SK-N-SH (cell line): ENCODE measurements at regions not wholly inside any gene's neighbourhood (a gene's known extent, or its start where the extent isn't known, plus 50 kb on each side); places are given as distances from the start of the nearest gene placed in this dataset.

ENCODE experiments used
- CTCF ChIA-PET: fragments of 300-600, 350-600 bp; formaldehyde crosslinking; extraction: SDS; loops from one replicate; lab custom pipeline; 2021; lab: Yijun Ruan, JAX
- POLR2A ChIA-PET: fragments of 350-600 bp; sonication (Branson Sonifier 250); formaldehyde crosslinking; extraction: SDS; loops from one replicate; lab custom pipeline; 2020; ENCODE audit warnings: antibody characterized with exemption, inconsistent platforms; lab: Yijun Ruan, JAX
- DNase-seq: peaks from one replicate; pipeline ENCODE4 v3.0.0; 2012
- H2AFZ ChIP-seq: fragments of 200-600 bp; sonication (generic); 2 replicates; pipeline ENCODE4 v1.8.1; 2016; ENCODE audit warnings: antibody characterized with exemption, mild to moderate bottlenecking, low read depth
- H3F3A ChIP-seq: fragments of 200-600 bp; sonication (generic); replicated peaks from 2 replicates; pipeline ENCODE3; 2016; ENCODE audit warnings: antibody characterized with exemption, mild to moderate bottlenecking; ENCODE audit not compliant: insufficient read depth
- H3K27ac ChIP-seq, 2 experiments: fragments of 200-500 bp in 1 of 2; fragments of 200-600 bp in 1 of 2; sonication (Bioruptor generic) in 1 of 2; sonication (generic), shearing (Covaris generic) in 1 of 2; 2 replicates each; pipeline versions ENCODE4 v1.5.1 to v1.6.1; 2014 to 2016; ENCODE audit warnings: low read depth in 2 of 2, inconsistent platforms in 1 of 2, low read length in 1 of 2, mild to moderate bottlenecking in 1 of 2, mixed read lengths in 1 of 2
- H3K27me3 ChIP-seq: fragments of 200-600 bp; sonication (generic), shearing (Covaris generic); 2 replicates; pipeline ENCODE4 v1.6.1; 2016; ENCODE audit warnings: mixed run types; ENCODE audit not compliant: insufficient read depth
- H3K36me3 ChIP-seq, 2 experiments: fragments of 200-500 bp in 1 of 2; fragments of 200-600 bp in 1 of 2; sonication (Bioruptor generic) in 1 of 2; sonication (generic) in 1 of 2; replicated peaks in 1 of 2; 2 replicates each; pipeline versions ENCODE3 to v1.5.1; 2014 to 2016; ENCODE audit warnings: low read length in 1 of 2, mild to moderate bottlenecking in 1 of 2; ENCODE audit not compliant: insufficient read depth in 2 of 2, control insufficient read depth in 1 of 2
- H3K4me1 ChIP-seq, 2 experiments: fragments of 200-500 bp in 1 of 2; fragments of 200-600 bp in 1 of 2; sonication (Bioruptor generic) in 1 of 2; sonication (generic), shearing (Covaris generic) in 1 of 2; 2 replicates each; pipeline versions ENCODE4 v1.5.1 to v1.6.1; 2014 to 2016; ENCODE audit warnings: low read depth in 1 of 2, low read length in 1 of 2, mixed run types in 1 of 2; ENCODE audit not compliant: insufficient read depth in 2 of 2, control insufficient read depth in 1 of 2
- H3K4me2 ChIP-seq: fragments of 200-600 bp; sonication (generic), shearing (Covaris generic); 2 replicates; pipeline ENCODE4 v1.6.1; 2017; ENCODE audit warnings: mixed run types
- H3K4me3 ChIP-seq, 2 experiments: fragments of 200-500 bp in 1 of 2; fragments of 200-600 bp in 1 of 2; sonication (Bioruptor generic) in 1 of 2; sonication (generic), shearing (Covaris generic) in 1 of 2; 2 replicates each; pipeline versions ENCODE4 v1.5.1 to v1.8.1; 2014 to 2016; ENCODE audit warnings: low read depth in 2 of 2, inconsistent platforms in 1 of 2, low read length in 1 of 2, mild to moderate bottlenecking in 1 of 2, mixed read lengths in 1 of 2, moderate library complexity in 1 of 2
- H3K79me2 ChIP-seq: fragments of 200-600 bp; sonication (generic); 2 replicates; pipeline ENCODE4 v1.8.1; 2017; ENCODE audit warnings: mild to moderate bottlenecking; ENCODE audit not compliant: insufficient read depth
- H3K9ac ChIP-seq: fragments of 200-600 bp; sonication (generic); 2 replicates; pipeline ENCODE4 v1.6.1; 2017; ENCODE audit warnings: mixed run types
- H3K9me2 ChIP-seq: fragments of 200-600 bp; sonication (generic); 2 replicates; pipeline ENCODE4 v1.6.1; 2017; ENCODE audit warnings: mixed run types
- H3K9me3 ChIP-seq: fragments of 200-600 bp; sonication (generic); 2 replicates; pipeline ENCODE4 v1.6.1; 2017; ENCODE audit warnings: mixed run types, mild to moderate bottlenecking, moderate library complexity
- H4K20me1 ChIP-seq: fragments of 200-600 bp; sonication (generic); 2 replicates; pipeline ENCODE4 v1.6.1; 2017; ENCODE audit warnings: mild to moderate bottlenecking, mixed run types; ENCODE audit not compliant: insufficient read depth
- FOSL2 ChIP-seq: IDR thresholded peaks from 2 replicates; pipeline ENCODE4 v1.4.0; 2012; ENCODE audit warnings: low read depth, mild to moderate bottlenecking, moderate library complexity, borderline replicate concordance
- GABPA ChIP-seq: IDR thresholded peaks from 2 replicates; pipeline ENCODE4 v1.4.0; 2012; ENCODE audit warnings: low read depth, mild to moderate bottlenecking
- GATA2 ChIP-seq: sonication (generic); formaldehyde crosslinking; IDR thresholded peaks from 2 replicates; pipeline ENCODE4 v1.5.0; 2020; ENCODE audit warnings: mild to moderate bottlenecking, missing genetic modification reagents
- IRF3 ChIP-seq: fragments of 150-350 bp; IDR thresholded peaks from 2 replicates; pipeline ENCODE4 v1.6.1; 2016; ENCODE audit warnings: mild to moderate bottlenecking, low read depth, low read length
- JUND ChIP-seq: IDR thresholded peaks from 2 replicates; pipeline ENCODE4 v1.4.0; 2012
- MXI1 ChIP-seq: IDR thresholded peaks from 2 replicates; pipeline ENCODE4 v1.6.1; 2012; ENCODE audit warnings: mild to moderate bottlenecking, low read depth, low read length, improper control_type of control experiment
- REST ChIP-seq: IDR thresholded peaks from 2 replicates; pipeline ENCODE4 v1.6.1; 2012; ENCODE audit warnings: mild to moderate bottlenecking, low read depth, low read length, moderate library complexity
- RFX5 ChIP-seq: IDR thresholded peaks from 2 replicates; pipeline ENCODE4 v1.6.1; 2012; ENCODE audit warnings: mild to moderate bottlenecking, improper control_type of control experiment, low read length
- RXRA ChIP-seq: IDR thresholded peaks from 2 replicates; pipeline ENCODE4 v1.4.0; 2012; ENCODE audit warnings: low read depth, mild to moderate bottlenecking, borderline replicate concordance
- TCF12 ChIP-seq: IDR thresholded peaks from 2 replicates; pipeline ENCODE4 v1.4.0; 2012
- USF1 ChIP-seq: IDR thresholded peaks from 2 replicates; pipeline ENCODE4 v1.4.0; 2012; ENCODE audit warnings: low read depth, borderline replicate concordance
- YY1 ChIP-seq: IDR thresholded peaks from 2 replicates; pipeline ENCODE4 v1.4.0; 2012; ENCODE audit warnings: low read depth, mild to moderate bottlenecking
- ZBTB33 ChIP-seq: IDR thresholded peaks from 2 replicates; pipeline ENCODE4 v1.4.0; 2012; ENCODE audit warnings: low read depth, borderline replicate concordance
- WGBS: methylation state at CpG from one replicate; pipeline ENCODE4 v1.1.6; 2017; ENCODE audit warnings: low lambda C conversion rate; 5-methylcytosine and 5-hydroxymethylcytosine counted together

GRCh38 chr13:79684371-79684770, 203.4 kb downstream of the NDFIP2 start:
- no peak overlapping the region for H3K4me3 ChIP-seq
- POLR2A ChIA-PET: no interaction called here
- CTCF ChIA-PET: no interaction called here

GRCh38 chr13:79682164-79682563, 201.2 kb downstream of the NDFIP2 start:
- DNase-seq: no peak
- H3K36me3 ChIP-seq: no peaks in the 10 kb centered on the region
- POLR2A ChIA-PET: no interaction called here
- peak overlapping the region in 1 of 2 experiments; percentile 22; a peak in 1 of 4 replicates for H3K27ac ChIP-seq
- no peaks in the 10 kb centered on the region for H3K27me3 ChIP-seq
- peaks cover 4% of the 10 kb centered on the region for H3F3A ChIP-seq
- no peak overlapping the region for H3K9ac ChIP-seq
- H3K4me3 ChIP-seq: no peak overlapping the region
- H3K4me2 ChIP-seq: no peak overlapping the region
- CTCF ChIA-PET: no interaction called here
- H3K4me1 ChIP-seq: peaks cover 14 to 17% of the 10 kb centered on the region in 2 experiments; a peak in 3 of 4 replicates
- H3K9me2 ChIP-seq: no peaks in the 10 kb centered on the region
- 97% methylated on average over 2 of the region's 2 CpGs for WGBS
- H3K79me2 ChIP-seq: no peaks in the 10 kb centered on the region
- H4K20me1 ChIP-seq: no peaks in the 10 kb centered on the region
- no peaks in the 10 kb centered on the region for H3K9me3 ChIP-seq
- H2AFZ ChIP-seq: no peak overlapping the region
- TF ChIP-seq IRF3: no peak
- TF ChIP-seq RFX5: no peak
- no peak for TF ChIP-seq GABPA
- no peak for TF ChIP-seq USF1
- no peak for TF ChIP-seq ZBTB33
- no peak for TF ChIP-seq FOSL2
- TF ChIP-seq MXI1: no peak
- TF ChIP-seq REST: no peak
- no peak for TF ChIP-seq JUND
- no peak for TF ChIP-seq YY1
- no peak for TF ChIP-seq RXRA
- no peak for TF ChIP-seq GATA2 (CRISPR knock-in tag)

More at GRCh38 chr13:79684371-79684770, 203.4 kb downstream of the NDFIP2 start:
- Histone ChIP-seq H3K9ac (no peak overlapping the region), H3K27me3 (no peaks in the 10 kb centered on the region), H3K9me3 (no peaks in the 10 kb centered on the region), H3K4me1 (peaks cover 0 to 15% of the 10 kb centered on the region in 2 experiments; a peak in 2 of 4 replicates), H3F3A (no peaks in the 10 kb centered on the region), H3K36me3 (no peaks in the 10 kb centered on the region), H3K4me2 (no peak overlapping the region), H3K79me2 (no peaks in the 10 kb centered on the region), H2AFZ (no peak overlapping the region), H4K20me1 (no peaks in the 10 kb centered on the region), H3K27ac (peak overlapping the region in 1 of 2 experiments; percentile 71; a peak in 1 of 4 replicates), H3K9me2 (no peaks in the 10 kb centered on the region)
- TF ChIP-seq JUND (no peak), TCF12 (peak; percentile 52), ZBTB33 (no peak)
- DNase-seq: no peak
- WGBS: 84% methylated on average over 3 of the region's 3 CpGs
